ENCODE measurements at regions not wholly inside any gene's neighbourhood (a gene's known extent, or its start where the extent isn't known, plus 50 kb on each side); places are given as distances from the start of the nearest gene placed in this dataset.

GRCh38 chr12:75932241-75932640 lies 99.3 kb downstream of the PHLDA1 start:
- Histone ChIP-seq H3K27me3 (ENCODE audit: control insufficient read depth in 3 of 3, insufficient read depth in 3 of 3, low read length in 3 of 3) (no peaks in the 10 kb centered on the region), H3K36me3 (ENCODE audit: control insufficient read depth in 3 of 3, insufficient read depth in 3 of 3, low read length in 3 of 3) (no peaks in the 10 kb centered on the region), H3K9ac (ENCODE audit: low read depth in 1 of 3, low read length in 3 of 3) (no peak overlapping the region), H3K4me3 (ENCODE audit: low read length in 3 of 3) (no peak overlapping the region), H3K27ac (ENCODE audit: low read depth, low read length) (no peak overlapping the region), H3K4me1 (ENCODE audit: control insufficient read depth in 3 of 3, insufficient read depth in 3 of 3, low read length in 3 of 3) (peaks cover 6 to 10% (median 8%) of the 10 kb centered on the region in 3 donors), H3K9me3 (ENCODE audit: control insufficient read depth in 3 of 3, low read length in 3 of 3) (no peaks in the 10 kb centered on the region)

- Histone ChIP-seq H3K27me3 (ENCODE audit: control insufficient read depth in 3 of 3, insufficient read depth in 3 of 3, low read length in 3 of 3) (no peaks in the 10 kb centered on the region), H3K36me3 (ENCODE audit: control insufficient read depth in 3 of 3, insufficient read depth in 3 of 3, low read length in 3 of 3) (no peaks in the 10 kb centered on the region)
Observed at GRCh38 chr12:75923964-75924666, 107.5 kb downstream of the PHLDA1 start.

GRCh38 chr12:75922944-75923642 lies 108.5 kb downstream of the PHLDA1 start:
- Histone ChIP-seq H3K27me3 (ENCODE audit: control insufficient read depth in 3 of 3, insufficient read depth in 3 of 3, low read length in 3 of 3) (no peaks in the 10 kb centered on the region), H3K36me3 (ENCODE audit: control insufficient read depth in 3 of 3, insufficient read depth in 3 of 3, low read length in 3 of 3) (no peaks in the 10 kb centered on the region), H3K4me3 (ENCODE audit: low read length in 3 of 3) (no peak overlapping the region), H3K27ac (ENCODE audit: low read depth, low read length) (no peak overlapping the region), H3K9me3 (ENCODE audit: control insufficient read depth in 3 of 3, low read length in 3 of 3) (peaks cover 0 to 2% (median 0%) of the 10 kb centered on the region in 3 donors), H3K4me1 (ENCODE audit: control insufficient read depth in 3 of 3, insufficient read depth in 3 of 3, low read length in 3 of 3) (no peaks in the 10 kb centered on the region), H3K9ac (ENCODE audit: low read depth in 1 of 3, low read length in 3 of 3) (no peak overlapping the region)

More at GRCh38 chr12:75923964-75924666, 107.5 kb downstream of the PHLDA1 start:
- no peak overlapping the region for H3K27ac ChIP-seq (ENCODE audit: low read depth, low read length)
- no peaks in the 10 kb centered on the region for H3K4me1 ChIP-seq (ENCODE audit: control insufficient read depth in 3 of 3, insufficient read depth in 3 of 3, low read length in 3 of 3)
- no peak overlapping the region for H3K4me3 ChIP-seq (ENCODE audit: low read length in 3 of 3)
- no peak overlapping the region for H3K9ac ChIP-seq (ENCODE audit: low read depth in 1 of 3, low read length in 3 of 3)
- H3K9me3 ChIP-seq (ENCODE audit: control insufficient read depth in 3 of 3, low read length in 3 of 3), result peaks cover 0 to 2% (median 0%) of the 10 kb centered on the region in 3 donors

- H3K36me3 ChIP-seq (ENCODE audit: control insufficient read depth in 3 of 3, insufficient read depth in 3 of 3, low read length in 3 of 3), result no peaks in the 10 kb centered on the region
- no peak overlapping the region for H3K27ac ChIP-seq (ENCODE audit: low read depth, low read length)
- H3K4me3 ChIP-seq (ENCODE audit: low read length in 3 of 3), result no peak overlapping the region
- H3K27me3 ChIP-seq (ENCODE audit: control insufficient read depth in 3 of 3, insufficient read depth in 3 of 3, low read length in 3 of 3), result no peaks in the 10 kb centered on the region
- no peaks in the 10 kb centered on the region for H3K4me1 ChIP-seq (ENCODE audit: control insufficient read depth in 3 of 3, insufficient read depth in 3 of 3, low read length in 3 of 3)
- no peak overlapping the region for H3K9ac ChIP-seq (ENCODE audit: low read depth in 1 of 3, low read length in 3 of 3)
- peaks cover 0 to 2% (median 0%) of the 10 kb centered on the region in 3 donors for H3K9me3 ChIP-seq (ENCODE audit: control insufficient read depth in 3 of 3, low read length in 3 of 3)
Observed at GRCh38 chr12:75921622-75922289, 109.8 kb downstream of the PHLDA1 start.

- Histone ChIP-seq H3K36me3 (ENCODE audit: control insufficient read depth in 3 of 3, insufficient read depth in 3 of 3, low read length in 3 of 3) (no peaks in the 10 kb centered on the region), H3K4me1 (ENCODE audit: control insufficient read depth in 3 of 3, insufficient read depth in 3 of 3, low read length in 3 of 3) (peaks cover 7 to 8% (median 8%) of the 10 kb centered on the region in 3 donors), H3K4me3 (ENCODE audit: low read length in 3 of 3) (no peak overlapping the region), H3K27ac (ENCODE audit: low read depth, low read length) (no peak overlapping the region), H3K27me3 (ENCODE audit: control insufficient read depth in 3 of 3, insufficient read depth in 3 of 3, low read length in 3 of 3) (no peaks in the 10 kb centered on the region), H3K9me3 (ENCODE audit: control insufficient read depth in 3 of 3, low read length in 3 of 3) (no peaks in the 10 kb centered on the region), H3K9ac (ENCODE audit: low read depth in 1 of 3, low read length in 3 of 3) (no peak overlapping the region)
Observed at GRCh38 chr12:75917715-75918114, 113.9 kb downstream of the PHLDA1 start.

GRCh38 chr12:75917083-75917482 lies 114.5 kb downstream of the PHLDA1 start:
- no peaks in the 10 kb centered on the region for H3K36me3 ChIP-seq (ENCODE audit: control insufficient read depth in 3 of 3, insufficient read depth in 3 of 3, low read length in 3 of 3)

GRCh38 chr12:75913502-75914351 lies 117.8 kb downstream of the PHLDA1 start:
- Histone ChIP-seq H3K4me3 (ENCODE audit: low read length in 3 of 3) (peak overlapping the region in 1 of 3 donors; percentile 30), H3K27me3 (ENCODE audit: control insufficient read depth in 3 of 3, insufficient read depth in 3 of 3, low read length in 3 of 3) (no peaks in the 10 kb centered on the region), H3K36me3 (ENCODE audit: control insufficient read depth in 3 of 3, insufficient read depth in 3 of 3, low read length in 3 of 3) (no peaks in the 10 kb centered on the region), H3K9ac (ENCODE audit: low read depth in 1 of 3, low read length in 3 of 3) (peak overlapping the region; percentile 24 to 72 (median 40)), H3K4me1 (ENCODE audit: control insufficient read depth in 3 of 3, insufficient read depth in 3 of 3, low read length in 3 of 3) (peaks cover 19 to 20% (median 19%) of the 10 kb centered on the region in 3 donors), H3K9me3 (ENCODE audit: control insufficient read depth in 3 of 3, low read length in 3 of 3) (no peaks in the 10 kb centered on the region), H3K27ac (ENCODE audit: low read depth, low read length) (peak overlapping the region; percentile 51)

More at GRCh38 chr12:75917083-75917482, 114.5 kb downstream of the PHLDA1 start:
- Histone ChIP-seq H3K9me3 (ENCODE audit: control insufficient read depth in 3 of 3, low read length in 3 of 3) (no peaks in the 10 kb centered on the region), H3K9ac (ENCODE audit: low read depth in 1 of 3, low read length in 3 of 3) (no peak overlapping the region), H3K4me3 (ENCODE audit: low read length in 3 of 3) (no peak overlapping the region), H3K4me1 (ENCODE audit: control insufficient read depth in 3 of 3, insufficient read depth in 3 of 3, low read length in 3 of 3) (peaks cover 7 to 8% (median 8%) of the 10 kb centered on the region in 3 donors), H3K27ac (ENCODE audit: low read depth, low read length) (no peak overlapping the region), H3K27me3 (ENCODE audit: control insufficient read depth in 3 of 3, insufficient read depth in 3 of 3, low read length in 3 of 3) (no peaks in the 10 kb centered on the region)

- Histone ChIP-seq H3K4me1 (ENCODE audit: control insufficient read depth in 3 of 3, insufficient read depth in 3 of 3, low read length in 3 of 3) (peaks cover 19 to 21% (median 20%) of the 10 kb centered on the region in 3 donors), H3K27me3 (ENCODE audit: control insufficient read depth in 3 of 3, insufficient read depth in 3 of 3, low read length in 3 of 3) (no peaks in the 10 kb centered on the region), H3K27ac (ENCODE audit: low read depth, low read length) (no peak overlapping the region), H3K4me3 (ENCODE audit: low read length in 3 of 3) (no peak overlapping the region), H3K36me3 (ENCODE audit: control insufficient read depth in 3 of 3, insufficient read depth in 3 of 3, low read length in 3 of 3) (no peaks in the 10 kb centered on the region), H3K9me3 (ENCODE audit: control insufficient read depth in 3 of 3, low read length in 3 of 3) (no peaks in the 10 kb centered on the region), H3K9ac (ENCODE audit: low read depth in 1 of 3, low read length in 3 of 3) (no peak overlapping the region)
Observed at GRCh38 chr12:75909714-75910656, 121.6 kb downstream of the PHLDA1 start.
